Left ventricle myocardium inferior (tissue), 1 donor: ENCODE measurements at regions not wholly inside any gene's neighbourhood (a gene's known extent, or its start where the extent isn't known, plus 50 kb on each side); places are given as distances from the start of the nearest gene placed in this dataset.

ENCODE experiments used
- DNase-seq: peaks from one replicate; pipeline ENCODE4 v3.0.0-alpha.2; 2020
- H3K27ac ChIP-seq: fragments of 200-600 bp; replicated peaks from 2 replicates; pipeline ENCODE4 v1.8.0; 2021
- H3K27me3 ChIP-seq: fragments of 200-600 bp; 2 replicates; pipeline ENCODE4 v1.8.0; 2021; ENCODE audit warnings: low read depth
- H3K36me3 ChIP-seq: fragments of 200-600 bp; 2 replicates; pipeline ENCODE4 v1.8.0; 2021
- H3K4me1 ChIP-seq: fragments of 200-600 bp; 2 replicates; pipeline ENCODE4 v1.8.0; 2021
- H3K4me3 ChIP-seq: fragments of 200-600 bp; 2 replicates; pipeline ENCODE4 v1.8.0; 2021; ENCODE audit warnings: mild to moderate bottlenecking, moderate library complexity
- H3K9me3 ChIP-seq: fragments of 200-600 bp; replicated peaks from 2 replicates; pipeline ENCODE4 v1.8.0; 2021
- intact Hi-C: fragments of 100-400 bp; cut with micrococcal nuclease; formaldehyde crosslinking; loops from one replicate; pipeline ENCODE4 v1.11.0; 2022
- TF ChIP-seq, protein P1 (sequence below): fragments of 200-600 bp; IDR thresholded peaks from 2 replicates; pipeline ENCODE4 v1.8.0; 2021; ENCODE audit warnings: antibody characterized with exemption, mild to moderate bottlenecking, borderline replicate concordance
- donor health status: DM: no; HTN: yes; CAD: no; lungs with severe emphysema.

- Histone ChIP-seq H3K27ac (no peak overlapping the region), H3K36me3 (no peaks in the 10 kb centered on the region), H3K4me1 (no peaks in the 10 kb centered on the region), H3K27me3 (no peaks in the 10 kb centered on the region), H3K4me3 (no peak overlapping the region), H3K9me3 (peaks cover 14% of the 10 kb centered on the region)
- no peak for DNase-seq
- TF ChIP-seq, protein P1, sequence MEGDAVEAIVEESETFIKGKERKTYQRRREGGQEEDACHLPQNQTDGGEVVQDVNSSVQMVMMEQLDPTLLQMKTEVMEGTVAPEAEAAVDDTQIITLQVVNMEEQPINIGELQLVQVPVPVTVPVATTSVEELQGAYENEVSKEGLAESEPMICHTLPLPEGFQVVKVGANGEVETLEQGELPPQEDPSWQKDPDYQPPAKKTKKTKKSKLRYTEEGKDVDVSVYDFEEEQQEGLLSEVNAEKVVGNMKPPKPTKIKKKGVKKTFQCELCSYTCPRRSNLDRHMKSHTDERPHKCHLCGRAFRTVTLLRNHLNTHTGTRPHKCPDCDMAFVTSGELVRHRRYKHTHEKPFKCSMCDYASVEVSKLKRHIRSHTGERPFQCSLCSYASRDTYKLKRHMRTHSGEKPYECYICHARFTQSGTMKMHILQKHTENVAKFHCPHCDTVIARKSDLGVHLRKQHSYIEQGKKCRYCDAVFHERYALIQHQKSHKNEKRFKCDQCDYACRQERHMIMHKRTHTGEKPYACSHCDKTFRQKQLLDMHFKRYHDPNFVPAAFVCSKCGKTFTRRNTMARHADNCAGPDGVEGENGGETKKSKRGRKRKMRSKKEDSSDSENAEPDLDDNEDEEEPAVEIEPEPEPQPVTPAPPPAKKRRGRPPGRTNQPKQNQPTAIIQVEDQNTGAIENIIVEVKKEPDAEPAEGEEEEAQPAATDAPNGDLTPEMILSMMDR = no peak
- intact Hi-C loops = no loop called here
Measured at GRCh38 chr2:103660947-103661346, 899.1 kb downstream of the TMEM182 start.

DNA sequence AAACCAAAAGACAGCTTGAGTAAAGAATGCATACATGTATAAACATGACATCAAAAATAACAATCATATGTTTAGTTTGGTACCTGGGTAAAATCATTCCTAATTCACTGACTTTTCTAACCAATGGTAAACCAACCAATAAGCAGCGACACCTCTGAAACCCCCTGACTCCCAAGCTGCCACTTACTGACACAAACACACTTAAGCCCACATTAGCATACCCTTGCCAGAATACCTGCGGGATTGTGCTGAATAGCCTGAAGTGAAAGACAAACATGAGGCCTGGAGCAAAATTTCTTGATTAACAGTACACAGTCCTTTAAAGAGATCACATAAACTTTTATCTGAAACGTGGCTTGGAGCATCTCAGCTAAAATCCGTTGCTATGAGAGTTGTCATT, 902.9 kb downstream of the TMEM182 start:
- no peaks in the 10 kb centered on the region for H3K27me3 ChIP-seq
- no peak overlapping the region for H3K27ac ChIP-seq
- DNase-seq = no peak
- no peaks in the 10 kb centered on the region for H3K9me3 ChIP-seq
- no peaks in the 10 kb centered on the region for H3K36me3 ChIP-seq
- intact Hi-C loops = no loop called here
- no peak overlapping the region for H3K4me3 ChIP-seq
- no peaks in the 10 kb centered on the region for H3K4me1 ChIP-seq
- TF ChIP-seq, protein P1 = no peak

GRCh38 chr2:103667335-103667884, 905.6 kb downstream of the TMEM182 start:
- intact Hi-C loops = no loop called here

DNA sequence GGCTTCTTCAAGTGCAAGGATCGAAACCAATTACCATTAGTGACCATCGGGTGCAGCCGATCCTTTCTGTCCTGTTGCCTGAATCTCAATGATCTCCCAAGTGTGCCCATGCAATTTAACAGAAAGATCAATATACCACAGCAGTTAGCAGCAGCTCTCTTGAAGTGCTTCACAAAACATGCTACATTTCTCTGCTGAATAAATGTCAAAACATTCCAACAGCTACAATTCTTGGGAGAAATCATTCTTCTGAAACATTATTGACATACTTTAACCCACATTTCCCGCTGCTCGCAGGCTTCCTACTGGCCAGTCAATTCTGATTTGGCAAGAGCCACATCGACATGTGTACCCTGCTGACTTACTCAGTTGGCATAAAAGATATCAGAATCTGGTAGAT, 907.7 kb downstream of the TMEM182 start:
- TF ChIP-seq, protein P1 = no peak
- H3K4me3 ChIP-seq = no peak overlapping the region
- no peak for DNase-seq
- no peaks in the 10 kb centered on the region for H3K4me1 ChIP-seq
- H3K36me3 ChIP-seq = no peaks in the 10 kb centered on the region
- H3K27me3 ChIP-seq = no peaks in the 10 kb centered on the region
- intact Hi-C loops = no loop called here
- H3K9me3 ChIP-seq = no peaks in the 10 kb centered on the region
- no peak overlapping the region for H3K27ac ChIP-seq

More at GRCh38 chr2:103667335-103667884, 905.6 kb downstream of the TMEM182 start:
- TF ChIP-seq, protein P1 = no peak
- Histone ChIP-seq H3K27me3 (no peaks in the 10 kb centered on the region), H3K27ac (no peak overlapping the region), H3K4me3 (no peak overlapping the region), H3K36me3 (no peaks in the 10 kb centered on the region), H3K9me3 (no peaks in the 10 kb centered on the region), H3K4me1 (no peaks in the 10 kb centered on the region)
- DNase-seq = no peak
